ENCODE measurements at regions not wholly inside any gene's neighbourhood (a gene's known extent, or its start where the extent isn't known, plus 50 kb on each side); places are given as distances from the start of the nearest gene placed in this dataset.
"Not testable (repeated sequence)": the region's sequence is repeated elsewhere in the genome, so short reads cannot be mapped to it uniquely, and the experiment has no call there.

GRCh38 chr6:4434655-4435054 lies 299.3 kb upstream of the ECI2 start:
- Mint-ChIP-seq H3K27ac (ENCODE audit: low read depth) (no peak overlapping the region), H3K9me3 (peaks cover 2% of the 10 kb centered on the region), H3K4me3 (no peak overlapping the region), H3K27me3 (peaks cover 14% of the 10 kb centered on the region), H3K4me1 (no peaks in the 10 kb centered on the region), H3K36me3 (ENCODE audit: insufficient read depth) (no peaks in the 10 kb centered on the region)
- ATAC-seq (replicated peaks; ENCODE audit: extremely low read depth, poor library complexity, severe bottlenecking) (no peak), DNase-seq (ENCODE audit: low spot score in 2 of 2) (no peak)

GRCh38 chr6:4433199-4433598 lies 297.8 kb upstream of the ECI2 start:
- no peak overlapping the region for H3K4me3 Mint-ChIP-seq
- H3K36me3 Mint-ChIP-seq (ENCODE audit: insufficient read depth): no peaks in the 10 kb centered on the region
- H3K4me1 Mint-ChIP-seq: no peaks in the 10 kb centered on the region
- DNase-seq (ENCODE audit: low spot score in 2 of 2) (no peak), ATAC-seq (replicated peaks; ENCODE audit: extremely low read depth, poor library complexity, severe bottlenecking) (no peak)
- peaks cover 6% of the 10 kb centered on the region for H3K9me3 Mint-ChIP-seq
- H3K27me3 Mint-ChIP-seq: peaks cover 14% of the 10 kb centered on the region
- no peak overlapping the region for H3K27ac Mint-ChIP-seq (ENCODE audit: low read depth)

GRCh38 chr6:4426968-4427367 lies 291.6 kb upstream of the ECI2 start:
- Mint-ChIP-seq H3K4me3 (no peak overlapping the region), H3K9me3 (peaks cover 6% of the 10 kb centered on the region), H3K27me3 (no peaks in the 10 kb centered on the region), H3K36me3 (ENCODE audit: insufficient read depth) (no peaks in the 10 kb centered on the region), H3K27ac (ENCODE audit: low read depth) (no peak overlapping the region), H3K4me1 (no peaks in the 10 kb centered on the region)
- DNase-seq (ENCODE audit: low spot score in 2 of 2) (no peak), ATAC-seq (replicated peaks; ENCODE audit: extremely low read depth, poor library complexity, severe bottlenecking) (no peak)

GRCh38 chr6:4421837-4422236 lies 286.5 kb upstream of the ECI2 start:
- Mint-ChIP-seq H3K36me3 (ENCODE audit: insufficient read depth) (no peaks in the 10 kb centered on the region), H3K9me3 (no peaks in the 10 kb centered on the region), H3K4me1 (no peaks in the 10 kb centered on the region), H3K4me3 (no peak overlapping the region), H3K27me3 (peaks cover 8% of the 10 kb centered on the region), H3K27ac (ENCODE audit: low read depth) (no peak overlapping the region)
- DNase-seq (ENCODE audit: low spot score in 2 of 2): no peak
- ATAC-seq (replicated peaks; ENCODE audit: extremely low read depth, poor library complexity, severe bottlenecking): no peak

- no peaks in the 10 kb centered on the region for H3K9me3 Mint-ChIP-seq
- DNase-seq (ENCODE audit: low spot score in 2 of 2) (no peak), ATAC-seq (replicated peaks; ENCODE audit: extremely low read depth, poor library complexity, severe bottlenecking) (no peak)
- no peaks in the 10 kb centered on the region for H3K4me1 Mint-ChIP-seq
- no peak overlapping the region for H3K4me3 Mint-ChIP-seq
- no peaks in the 10 kb centered on the region for H3K36me3 Mint-ChIP-seq (ENCODE audit: insufficient read depth)
- no peak overlapping the region for H3K27ac Mint-ChIP-seq (ENCODE audit: low read depth)
- peaks cover 15% of the 10 kb centered on the region for H3K27me3 Mint-ChIP-seq
Measured at GRCh38 chr6:4420160-4420865, 284.9 kb upstream of the ECI2 start.

- DNase-seq (ENCODE audit: low spot score in 2 of 2) (no peak), ATAC-seq (replicated peaks; ENCODE audit: extremely low read depth, poor library complexity, severe bottlenecking) (no peak)
- no peak overlapping the region for H3K4me3 Mint-ChIP-seq
- no peak overlapping the region for H3K27ac Mint-ChIP-seq (ENCODE audit: low read depth)
- peaks cover 17% of the 10 kb centered on the region for H3K27me3 Mint-ChIP-seq
- no peaks in the 10 kb centered on the region for H3K4me1 Mint-ChIP-seq
- peaks cover 3% of the 10 kb centered on the region for H3K36me3 Mint-ChIP-seq (ENCODE audit: insufficient read depth)
- H3K9me3 Mint-ChIP-seq: no peaks in the 10 kb centered on the region
Measured at GRCh38 chr6:4415549-4415948, 280.2 kb upstream of the ECI2 start.

- H3K27ac Mint-ChIP-seq (ENCODE audit: low read depth); DNase-seq (ENCODE audit: low spot score in 2 of 2); ATAC-seq (replicated peaks; ENCODE audit: extremely low read depth, poor library complexity, severe bottlenecking); H3K9me3 Mint-ChIP-seq; H3K4me1 Mint-ChIP-seq; H3K4me3 Mint-ChIP-seq; H3K36me3 Mint-ChIP-seq (ENCODE audit: insufficient read depth): not testable (repeated sequence)
- peaks cover 17% of the 10 kb centered on the region for H3K27me3 Mint-ChIP-seq
Measured at GRCh38 chr6:4414078-4414477, 278.7 kb upstream of the ECI2 start.

GRCh38 chr6:4413073-4413472 lies 277.7 kb upstream of the ECI2 start:
- H3K4me3 Mint-ChIP-seq: no peak overlapping the region
- peaks cover 3% of the 10 kb centered on the region for H3K36me3 Mint-ChIP-seq (ENCODE audit: insufficient read depth)

GRCh38 chr6:4412488-4412887 lies 277.1 kb upstream of the ECI2 start:
- Mint-ChIP-seq H3K4me3 (no peak overlapping the region), H3K4me1 (no peaks in the 10 kb centered on the region), H3K36me3 (ENCODE audit: insufficient read depth) (peaks cover 3% of the 10 kb centered on the region), H3K9me3 (peaks cover 5% of the 10 kb centered on the region), H3K27me3 (peaks cover 32% of the 10 kb centered on the region), H3K27ac (ENCODE audit: low read depth) (no peak overlapping the region)
- ATAC-seq (replicated peaks; ENCODE audit: extremely low read depth, poor library complexity, severe bottlenecking): no peak
- DNase-seq (ENCODE audit: low spot score in 2 of 2): no peak

More at GRCh38 chr6:4413073-4413472, 277.7 kb upstream of the ECI2 start:
- DNase-seq (ENCODE audit: low spot score in 2 of 2): no peak
- H3K27ac Mint-ChIP-seq (ENCODE audit: low read depth): no peak overlapping the region
- no peak for ATAC-seq (replicated peaks; ENCODE audit: extremely low read depth, poor library complexity, severe bottlenecking)
- peaks cover 5% of the 10 kb centered on the region for H3K9me3 Mint-ChIP-seq
- no peaks in the 10 kb centered on the region for H3K4me1 Mint-ChIP-seq
- peaks cover 27% of the 10 kb centered on the region for H3K27me3 Mint-ChIP-seq

GRCh38 chr6:4412077-4412476 lies 276.7 kb upstream of the ECI2 start:
- DNase-seq (ENCODE audit: low spot score in 2 of 2): no peak
- ATAC-seq (replicated peaks; ENCODE audit: extremely low read depth, poor library complexity, severe bottlenecking): no peak
- Mint-ChIP-seq H3K4me1 (no peaks in the 10 kb centered on the region), H3K27me3 (peaks cover 36% of the 10 kb centered on the region), H3K27ac (ENCODE audit: low read depth) (no peak overlapping the region), H3K9me3 (peaks cover 6% of the 10 kb centered on the region), H3K4me3 (no peak overlapping the region), H3K36me3 (ENCODE audit: insufficient read depth) (peaks cover 3% of the 10 kb centered on the region)

- Mint-ChIP-seq H3K27me3 (peaks cover 45% of the 10 kb centered on the region), H3K9me3 (peaks cover 14% of the 10 kb centered on the region)
- H3K4me1 Mint-ChIP-seq; DNase-seq (ENCODE audit: low spot score in 2 of 2); H3K27ac Mint-ChIP-seq (ENCODE audit: low read depth); H3K4me3 Mint-ChIP-seq; H3K36me3 Mint-ChIP-seq (ENCODE audit: insufficient read depth); ATAC-seq (replicated peaks; ENCODE audit: extremely low read depth, poor library complexity, severe bottlenecking): not testable (repeated sequence)
Measured at GRCh38 chr6:4407710-4408109, 272.3 kb upstream of the ECI2 start.

GRCh38 chr6:4405621-4406212 lies 270.3 kb upstream of the ECI2 start:
- Mint-ChIP-seq H3K27me3 (peaks cover 65% of the 10 kb centered on the region), H3K36me3 (ENCODE audit: insufficient read depth) (no peaks in the 10 kb centered on the region), H3K9me3 (peaks cover 14% of the 10 kb centered on the region), H3K27ac (ENCODE audit: low read depth) (no peak overlapping the region), H3K4me1 (no peaks in the 10 kb centered on the region), H3K4me3 (no peak overlapping the region)
- ATAC-seq (replicated peaks; ENCODE audit: extremely low read depth, poor library complexity, severe bottlenecking): no peak
- no peak for DNase-seq (ENCODE audit: low spot score in 2 of 2)

GRCh38 chr6:4404415-4404814 lies 269.0 kb upstream of the ECI2 start:
- peaks cover 78% of the 10 kb centered on the region for H3K27me3 Mint-ChIP-seq
- H3K4me1 Mint-ChIP-seq: no peaks in the 10 kb centered on the region
- peaks cover 14% of the 10 kb centered on the region for H3K9me3 Mint-ChIP-seq
- no peaks in the 10 kb centered on the region for H3K36me3 Mint-ChIP-seq (ENCODE audit: insufficient read depth)
- no peak overlapping the region for H3K27ac Mint-ChIP-seq (ENCODE audit: low read depth)
- no peak for DNase-seq (ENCODE audit: low spot score in 2 of 2)
- no peak for ATAC-seq (replicated peaks; ENCODE audit: extremely low read depth, poor library complexity, severe bottlenecking)
- no peak overlapping the region for H3K4me3 Mint-ChIP-seq
